ENCODE measurements at regions not wholly inside any gene's neighbourhood (a gene's known extent, or its start where the extent isn't known, plus 50 kb on each side); places are given as distances from the start of the nearest gene placed in this dataset.

DNA sequence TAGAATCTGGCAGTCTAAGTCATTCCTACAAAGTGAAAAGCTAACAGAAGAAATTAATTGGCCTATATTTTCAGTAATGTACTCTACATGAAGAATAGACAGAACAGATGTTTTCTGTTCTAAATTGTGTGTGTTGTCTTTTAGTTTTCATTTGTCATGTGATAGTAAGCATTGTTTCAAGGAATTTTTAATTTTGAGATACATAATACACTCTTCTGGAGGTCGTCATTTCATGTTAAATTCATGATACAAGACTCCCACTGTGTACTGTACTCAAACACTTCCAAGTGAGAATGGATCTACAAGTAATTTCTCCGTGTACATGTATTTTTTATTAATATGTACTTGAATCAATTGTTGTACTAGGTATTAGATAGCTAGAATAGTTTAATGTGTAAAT lies 1522.9 kb downstream of the MAT2B start:
- WGBS (ENCODE audit: insufficient coverage, insufficient replicate concordance, low lambda C conversion rate, missing lambda C conversion rate): 4% methylated on average over 2 of the region's 2 CpGs
- Histone ChIP-seq H2AFZ (ENCODE audit: control insufficient read depth, low read depth, low read length) (no peak overlapping the region), H3K79me2 (ENCODE audit: control insufficient read depth, insufficient read depth, low read length) (no peaks in the 10 kb centered on the region), H3K4me3 (no peak overlapping the region), H3K27ac (ENCODE audit: control insufficient read depth, insufficient read depth) (no peak overlapping the region), H3K9me3 (replicated peaks; ENCODE audit: control insufficient read depth, insufficient read depth, low read length) (no peaks in the 10 kb centered on the region), H3K9ac (ENCODE audit: control insufficient read depth, insufficient read depth, low read length) (no peak overlapping the region), H3K4me2 (ENCODE audit: control insufficient read depth, insufficient read depth) (no peak overlapping the region), H3K27me3 (replicated peaks in 1 of 2; ENCODE audit: control insufficient read depth in 2 of 2, insufficient read depth in 2 of 2, low read length in 1 of 2) (no peaks in the 10 kb centered on the region), H3K36me3 (ENCODE audit: control insufficient read depth in 2 of 2, insufficient read depth in 2 of 2, low read length in 1 of 2) (no peaks in the 10 kb centered on the region), H4K20me1 (ENCODE audit: control insufficient read depth, insufficient read depth) (no peaks in the 10 kb centered on the region), H3K4me1 (ENCODE audit: control insufficient read depth, insufficient read depth, low read length) (no peaks in the 10 kb centered on the region)
- in situ Hi-C loops (cut with MboI) (no loop called here), intact Hi-C loops (cut with micrococcal nuclease; ENCODE audit: unreplicated experiment) (loop anchor here (2.0 kb wide), 1 partner anchor 180 kb away; no protein-coding TSS in a partner anchor)
- no peak for ATAC-seq
- no TSS peak for BruUV-seq (replicated peaks)
- RAD21 ChIA-PET (ENCODE audit: unreplicated experiment): interaction anchor here (1.2 to 1.9 kb wide), 2 partner anchors 180 to 1013 kb away, joined by 3 to 4 read pairs; no protein-coding TSS in a partner anchor
- SMC1A ChIA-PET (ENCODE audit: uncharacterized antibody, unreplicated experiment): interaction anchor here (0.6 to 1.2 kb wide), 4 partner anchors 8 to 329 kb away, joined by 3 to 5 read pairs (median 3); no protein-coding TSS in a partner anchor
- no peak for DNase-seq (ENCODE audit: low read depth, low spot score)
- POLR2A ChIA-PET: no interaction called here
- FAIRE-seq: no peak
- CTCF ChIA-PET: interaction anchor here (0.5 to 1.8 kb wide), 4 partner anchors 11 to 1455 kb away, joined by 3 to 6 read pairs (median 4); no protein-coding TSS in a partner anchor
- no peak for TF ChIP-seq PAX5 (IDR thresholded peaks at IDR 0.05; ENCODE audit: borderline replicate concordance, low read depth, low read length)
- TF ChIP-seq TARDBP (IDR thresholded peaks at IDR 0.05; ENCODE audit: borderline replicate concordance): no peak
- no peak for TF ChIP-seq BMI1 (IDR thresholded peaks at IDR 0.05; ENCODE audit: borderline replicate concordance)
- TF ChIP-seq STAT1 (conservative IDR thresholded peaks at IDR 0.05): no peak
- TF ChIP-seq, protein P1, sequence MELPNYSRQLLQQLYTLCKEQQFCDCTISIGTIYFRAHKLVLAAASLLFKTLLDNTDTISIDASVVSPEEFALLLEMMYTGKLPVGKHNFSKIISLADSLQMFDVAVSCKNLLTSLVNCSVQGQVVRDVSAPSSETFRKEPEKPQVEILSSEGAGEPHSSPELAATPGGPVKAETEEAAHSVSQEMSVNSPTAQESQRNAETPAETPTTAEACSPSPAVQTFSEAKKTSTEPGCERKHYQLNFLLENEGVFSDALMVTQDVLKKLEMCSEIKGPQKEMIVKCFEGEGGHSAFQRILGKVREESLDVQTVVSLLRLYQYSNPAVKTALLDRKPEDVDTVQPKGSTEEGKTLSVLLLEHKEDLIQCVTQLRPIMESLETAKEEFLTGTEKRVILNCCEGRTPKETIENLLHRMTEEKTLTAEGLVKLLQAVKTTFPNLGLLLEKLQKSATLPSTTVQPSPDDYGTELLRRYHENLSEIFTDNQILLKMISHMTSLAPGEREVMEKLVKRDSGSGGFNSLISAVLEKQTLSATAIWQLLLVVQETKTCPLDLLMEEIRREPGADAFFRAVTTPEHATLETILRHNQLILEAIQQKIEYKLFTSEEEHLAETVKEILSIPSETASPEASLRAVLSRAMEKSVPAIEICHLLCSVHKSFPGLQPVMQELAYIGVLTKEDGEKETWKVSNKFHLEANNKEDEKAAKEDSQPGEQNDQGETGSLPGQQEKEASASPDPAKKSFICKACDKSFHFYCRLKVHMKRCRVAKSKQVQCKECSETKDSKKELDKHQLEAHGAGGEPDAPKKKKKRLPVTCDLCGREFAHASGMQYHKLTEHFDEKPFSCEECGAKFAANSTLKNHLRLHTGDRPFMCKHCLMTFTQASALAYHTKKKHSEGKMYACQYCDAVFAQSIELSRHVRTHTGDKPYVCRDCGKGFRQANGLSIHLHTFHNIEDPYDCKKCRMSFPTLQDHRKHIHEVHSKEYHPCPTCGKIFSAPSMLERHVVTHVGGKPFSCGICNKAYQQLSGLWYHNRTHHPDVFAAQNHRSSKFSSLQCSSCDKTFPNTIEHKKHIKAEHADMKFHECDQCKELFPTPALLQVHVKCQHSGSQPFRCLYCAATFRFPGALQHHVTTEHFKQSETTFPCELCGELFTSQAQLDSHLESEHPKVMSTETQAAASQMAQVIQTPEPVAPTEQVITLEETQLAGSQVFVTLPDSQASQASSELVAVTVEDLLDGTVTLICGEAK (IDR thresholded peaks at IDR 0.05; ENCODE audit: borderline replicate concordance): no peak
- TF ChIP-seq, protein P2, sequence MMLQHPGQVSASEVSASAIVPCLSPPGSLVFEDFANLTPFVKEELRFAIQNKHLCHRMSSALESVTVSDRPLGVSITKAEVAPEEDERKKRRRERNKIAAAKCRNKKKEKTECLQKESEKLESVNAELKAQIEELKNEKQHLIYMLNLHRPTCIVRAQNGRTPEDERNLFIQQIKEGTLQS (IDR thresholded peaks at IDR 0.05; ENCODE audit: borderline replicate concordance, extremely low read depth, low read depth, low read length): no peak
- TF ChIP-seq ATF2 (IDR thresholded peaks at IDR 0.05; ENCODE audit: low read length): no peak
- no peak for TF ChIP-seq SPI1 (IDR thresholded peaks at IDR 0.05; ENCODE audit: borderline replicate concordance, insufficient read depth, low read depth, low read length)
- no peak for TF ChIP-seq STAT3 (IDR thresholded peaks at IDR 0.05; ENCODE audit: low read depth, low read length)
- no peak for TF ChIP-seq BHLHE40 (IDR thresholded peaks at IDR 0.05; ENCODE audit: borderline replicate concordance in 1 of 2, low read depth in 2 of 2, low read length in 1 of 2)
- no peak for TF ChIP-seq CBFB (IDR thresholded peaks at IDR 0.05; ENCODE audit: low read depth)
- no peak for TF ChIP-seq NRF1 (conservative IDR thresholded peaks at IDR 0.05; ENCODE audit: low read depth, low read length)
- TF ChIP-seq ZBTB33 (IDR thresholded peaks at IDR 0.05): no peak
- TF ChIP-seq, protein P3, sequence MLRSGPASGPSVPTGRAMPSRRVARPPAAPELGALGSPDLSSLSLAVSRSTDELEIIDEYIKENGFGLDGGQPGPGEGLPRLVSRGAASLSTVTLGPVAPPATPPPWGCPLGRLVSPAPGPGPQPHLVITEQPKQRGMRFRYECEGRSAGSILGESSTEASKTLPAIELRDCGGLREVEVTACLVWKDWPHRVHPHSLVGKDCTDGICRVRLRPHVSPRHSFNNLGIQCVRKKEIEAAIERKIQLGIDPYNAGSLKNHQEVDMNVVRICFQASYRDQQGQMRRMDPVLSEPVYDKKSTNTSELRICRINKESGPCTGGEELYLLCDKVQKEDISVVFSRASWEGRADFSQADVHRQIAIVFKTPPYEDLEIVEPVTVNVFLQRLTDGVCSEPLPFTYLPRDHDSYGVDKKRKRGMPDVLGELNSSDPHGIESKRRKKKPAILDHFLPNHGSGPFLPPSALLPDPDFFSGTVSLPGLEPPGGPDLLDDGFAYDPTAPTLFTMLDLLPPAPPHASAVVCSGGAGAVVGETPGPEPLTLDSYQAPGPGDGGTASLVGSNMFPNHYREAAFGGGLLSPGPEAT (IDR thresholded peaks at IDR 0.05; ENCODE audit: low read depth): no peak
- no peak for TF ChIP-seq SUPT20H (IDR thresholded peaks at IDR 0.05; ENCODE audit: borderline replicate concordance, control insufficient read depth, low read depth, low read length)

Measured in GM12878 (cell line).